22Rv1 (cell line): ENCODE measurements at regions not wholly inside any gene's neighbourhood (a gene's known extent, or its start where the extent isn't known, plus 50 kb on each side); places are given as distances from the start of the nearest gene placed in this dataset.

Experiments used
- ZFX ChIP-seq: fragments of 450-650 bp; IDR thresholded peaks from 2 replicates; pipeline ENCODE4 v1.6.1; 2017; ENCODE audit warnings: antibody characterized with exemption, borderline replicate concordance
- TF ChIP-seq, protein P1 (sequence below): fragments of 450-650 bp; IDR thresholded peaks from 2 replicates; pipeline ENCODE4 v1.5.1; 2017; ENCODE audit warnings: mild to moderate bottlenecking

DNA sequence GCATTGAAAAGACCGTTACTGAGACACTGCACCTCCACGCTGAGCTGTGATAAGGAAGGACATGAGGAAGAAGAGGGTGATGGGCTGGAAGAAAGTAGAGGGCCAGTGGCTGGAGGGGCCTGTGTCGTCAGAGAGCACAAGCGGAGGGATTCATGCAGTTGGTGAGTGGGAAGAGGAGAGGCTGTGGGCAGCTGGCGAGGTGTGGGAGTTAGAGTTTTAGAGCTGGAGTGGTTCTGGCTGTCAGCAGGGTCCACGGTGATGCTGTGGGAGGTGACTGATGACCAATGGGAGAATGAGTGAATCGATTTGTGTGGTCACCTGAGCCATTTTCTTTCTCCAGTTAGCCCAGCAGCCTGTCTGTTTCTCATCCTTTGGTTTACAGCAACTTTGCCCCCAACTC is 66.2 kb upstream of the SLC2A1 start:
- TF ChIP-seq, protein P1, sequence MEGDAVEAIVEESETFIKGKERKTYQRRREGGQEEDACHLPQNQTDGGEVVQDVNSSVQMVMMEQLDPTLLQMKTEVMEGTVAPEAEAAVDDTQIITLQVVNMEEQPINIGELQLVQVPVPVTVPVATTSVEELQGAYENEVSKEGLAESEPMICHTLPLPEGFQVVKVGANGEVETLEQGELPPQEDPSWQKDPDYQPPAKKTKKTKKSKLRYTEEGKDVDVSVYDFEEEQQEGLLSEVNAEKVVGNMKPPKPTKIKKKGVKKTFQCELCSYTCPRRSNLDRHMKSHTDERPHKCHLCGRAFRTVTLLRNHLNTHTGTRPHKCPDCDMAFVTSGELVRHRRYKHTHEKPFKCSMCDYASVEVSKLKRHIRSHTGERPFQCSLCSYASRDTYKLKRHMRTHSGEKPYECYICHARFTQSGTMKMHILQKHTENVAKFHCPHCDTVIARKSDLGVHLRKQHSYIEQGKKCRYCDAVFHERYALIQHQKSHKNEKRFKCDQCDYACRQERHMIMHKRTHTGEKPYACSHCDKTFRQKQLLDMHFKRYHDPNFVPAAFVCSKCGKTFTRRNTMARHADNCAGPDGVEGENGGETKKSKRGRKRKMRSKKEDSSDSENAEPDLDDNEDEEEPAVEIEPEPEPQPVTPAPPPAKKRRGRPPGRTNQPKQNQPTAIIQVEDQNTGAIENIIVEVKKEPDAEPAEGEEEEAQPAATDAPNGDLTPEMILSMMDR: no peak
- no peak for TF ChIP-seq ZFX
